Neural crest cell (in vitro differentiated cells): ENCODE measurements at regions not wholly inside any gene's neighbourhood (a gene's known extent, or its start where the extent isn't known, plus 50 kb on each side); places are given as distances from the start of the nearest gene placed in this dataset.

Source experiments
- DNase-seq: peaks from one replicate; pipeline ENCODE4 v3.0.0; 2021; ENCODE audit warnings: low read depth, mixed read lengths, low spot score
- H3K27ac Mint-ChIP-seq: one replicate; pipeline ENCODE4 v1.8.0; 2021; ENCODE audit warnings: mild to moderate bottlenecking, mixed read lengths; ENCODE audit not compliant: unreplicated experiment
- H3K27me3 Mint-ChIP-seq: 2 replicates; pipeline ENCODE4 v1.8.0; 2021; ENCODE audit warnings: low read depth, mild to moderate bottlenecking, mixed read lengths
- H3K36me3 Mint-ChIP-seq: 2 replicates; pipeline ENCODE4 v1.8.0; 2021; ENCODE audit warnings: low read depth, mild to moderate bottlenecking, mixed read lengths
- H3K4me1 Mint-ChIP-seq: 2 replicates; pipeline ENCODE4 v1.8.0; 2021; ENCODE audit warnings: mixed read lengths
- H3K4me3 Mint-ChIP-seq: one replicate; pipeline ENCODE4 v1.8.0; 2021; ENCODE audit warnings: mild to moderate bottlenecking, mixed read lengths
- H3K9me3 Mint-ChIP-seq: 2 replicates; pipeline ENCODE4 v1.8.0; 2021; ENCODE audit warnings: mixed read lengths
- CTCF ChIP-seq: fragments of 200-600 bp; sonication (generic); conservative IDR thresholded peaks from 2 replicates; pipeline ENCODE4 v1.5.0; 2021; ENCODE audit warnings: antibody characterized with exemption, mild to moderate bottlenecking

GRCh38 chr15:29600262-29600661 is 222.0 kb downstream of the TJP1 start:
- Mint-ChIP-seq H3K36me3 (peaks cover 2% of the 10 kb centered on the region), H3K9me3 (no peaks in the 10 kb centered on the region), H3K4me3 (no peak overlapping the region), H3K27ac (no peak overlapping the region), H3K27me3 (no peaks in the 10 kb centered on the region), H3K4me1 (no peaks in the 10 kb centered on the region)
- DNase-seq, result no peak
- no peak for TF ChIP-seq CTCF

GRCh38 chr15:29596266-29596665 is 226.0 kb downstream of the TJP1 start:
- Mint-ChIP-seq H3K4me1 (no peaks in the 10 kb centered on the region), H3K27me3 (no peaks in the 10 kb centered on the region), H3K9me3 (no peaks in the 10 kb centered on the region), H3K27ac (no peak overlapping the region), H3K4me3 (no peak overlapping the region), H3K36me3 (no peaks in the 10 kb centered on the region)
- TF ChIP-seq CTCF, result no peak
- no peak for DNase-seq

- DNase-seq, result no peak
- no peaks in the 10 kb centered on the region for H3K36me3 Mint-ChIP-seq
- H3K27me3 Mint-ChIP-seq, result no peaks in the 10 kb centered on the region
- no peaks in the 10 kb centered on the region for H3K9me3 Mint-ChIP-seq
- H3K4me1 Mint-ChIP-seq, result peaks cover 9% of the 10 kb centered on the region
- TF ChIP-seq CTCF, result no peak
- H3K4me3 Mint-ChIP-seq, result no peak overlapping the region
- no peak overlapping the region for H3K27ac Mint-ChIP-seq
These were observed 228.6 kb downstream of the TJP1 start for GRCh38 chr15:29593629-29594028.

GRCh38 chr15:29593111-29593510 is 229.2 kb downstream of the TJP1 start:
- DNase-seq, result no peak
- H3K36me3 Mint-ChIP-seq, result no peaks in the 10 kb centered on the region
- H3K27ac Mint-ChIP-seq, result no peak overlapping the region
- no peak for TF ChIP-seq CTCF
- no peak overlapping the region for H3K4me3 Mint-ChIP-seq
- no peaks in the 10 kb centered on the region for H3K27me3 Mint-ChIP-seq
- no peaks in the 10 kb centered on the region for H3K9me3 Mint-ChIP-seq
- H3K4me1 Mint-ChIP-seq, result peaks cover 9% of the 10 kb centered on the region

GRCh38 chr15:29590701-29591100 is 231.6 kb downstream of the TJP1 start:
- no peak for TF ChIP-seq CTCF
- Mint-ChIP-seq H3K4me1 (peaks cover 9% of the 10 kb centered on the region), H3K27me3 (no peaks in the 10 kb centered on the region), H3K4me3 (no peak overlapping the region), H3K27ac (no peak overlapping the region), H3K9me3 (no peaks in the 10 kb centered on the region), H3K36me3 (no peaks in the 10 kb centered on the region)
- no peak for DNase-seq

GRCh38 chr15:29589975-29590374 is 232.3 kb downstream of the TJP1 start:
- H3K4me1 Mint-ChIP-seq, result peaks cover 9% of the 10 kb centered on the region
- no peak overlapping the region for H3K4me3 Mint-ChIP-seq
- no peaks in the 10 kb centered on the region for H3K27me3 Mint-ChIP-seq
- no peaks in the 10 kb centered on the region for H3K36me3 Mint-ChIP-seq
- no peak overlapping the region for H3K27ac Mint-ChIP-seq
- no peak for DNase-seq
- no peak for TF ChIP-seq CTCF
- no peaks in the 10 kb centered on the region for H3K9me3 Mint-ChIP-seq
